ENCODE measurements at regions not wholly inside any gene's neighbourhood (a gene's known extent, or its start where the extent isn't known, plus 50 kb on each side); places are given as distances from the start of the nearest gene placed in this dataset.

GRCh38 chr10:31721096-31721495 is 207.5 kb downstream of the ARHGAP12 start:
- no peaks in the 10 kb centered on the region for H3K27me3 ChIP-seq (ENCODE audit: control insufficient read depth, low read length)
- no peaks in the 10 kb centered on the region for H3K79me2 ChIP-seq (ENCODE audit: control insufficient read depth, low read length)
- H3K27ac ChIP-seq (ENCODE audit: low read depth, low read length) = no peak overlapping the region
- no peak overlapping the region for H3K4me2 ChIP-seq (ENCODE audit: low read length)
- H3K9me2 ChIP-seq (replicated peaks; ENCODE audit: control insufficient read depth, low read length) = no peaks in the 10 kb centered on the region
- H3K4me1 ChIP-seq (ENCODE audit: control insufficient read depth, low read length) = no peaks in the 10 kb centered on the region
- TF ChIP-seq CTCF (IDR thresholded peaks at IDR 0.05; ENCODE audit: low read depth, low read length, poor library complexity, severe bottlenecking) (no peak), EZH2phosphoT487 (IDR thresholded peaks at IDR 0.05; ENCODE audit: borderline replicate concordance, low read length) (no peak)
- no peaks in the 10 kb centered on the region for H3K36me3 ChIP-seq (ENCODE audit: control insufficient read depth, low read length)
- no peaks in the 10 kb centered on the region for H3F3A ChIP-seq (ENCODE audit: control insufficient read depth, insufficient read depth)
- no peaks in the 10 kb centered on the region for H4K20me1 ChIP-seq (ENCODE audit: control insufficient read depth, insufficient read depth, low read depth, low read length)
- no peaks in the 10 kb centered on the region for H3K9me3 ChIP-seq (ENCODE audit: control insufficient read depth, insufficient read depth, low read length)
- H3K4me3 ChIP-seq (ENCODE audit: low read length) = no peak overlapping the region

- Histone ChIP-seq H4K20me1 (ENCODE audit: control insufficient read depth, insufficient read depth, low read depth, low read length) (no peaks in the 10 kb centered on the region), H3K27ac (ENCODE audit: low read depth, low read length) (no peak overlapping the region), H3K9me3 (ENCODE audit: control insufficient read depth, insufficient read depth, low read length) (no peaks in the 10 kb centered on the region), H3K36me3 (ENCODE audit: control insufficient read depth, low read length) (no peaks in the 10 kb centered on the region), H3K4me1 (ENCODE audit: control insufficient read depth, low read length) (no peaks in the 10 kb centered on the region), H3K4me3 (ENCODE audit: low read length) (no peak overlapping the region), H3K79me2 (ENCODE audit: control insufficient read depth, low read length) (no peaks in the 10 kb centered on the region), H3K4me2 (ENCODE audit: low read length) (no peak overlapping the region), H3F3A (ENCODE audit: control insufficient read depth, insufficient read depth) (no peaks in the 10 kb centered on the region), H3K9me2 (replicated peaks; ENCODE audit: control insufficient read depth, low read length) (no peaks in the 10 kb centered on the region), H3K27me3 (ENCODE audit: control insufficient read depth, low read length) (no peaks in the 10 kb centered on the region)
- TF ChIP-seq EZH2phosphoT487 (IDR thresholded peaks at IDR 0.05; ENCODE audit: borderline replicate concordance, low read length) (no peak), CTCF (IDR thresholded peaks at IDR 0.05; ENCODE audit: low read depth, low read length, poor library complexity, severe bottlenecking) (no peak)
Measured at GRCh38 chr10:31720546-31720945, 208.1 kb downstream of the ARHGAP12 start.

GRCh38 chr10:31709476-31709875 is 219.2 kb downstream of the ARHGAP12 start:
- no peak overlapping the region for H3K4me2 ChIP-seq (ENCODE audit: low read length)
- no peaks in the 10 kb centered on the region for H3K79me2 ChIP-seq (ENCODE audit: control insufficient read depth, low read length)
- H3K4me1 ChIP-seq (ENCODE audit: control insufficient read depth, low read length) = peaks cover 24% of the 10 kb centered on the region
- no peaks in the 10 kb centered on the region for H3K36me3 ChIP-seq (ENCODE audit: control insufficient read depth, low read length)
- no peak overlapping the region for H3K27ac ChIP-seq (ENCODE audit: low read depth, low read length)
- no peak overlapping the region for H3K4me3 ChIP-seq (ENCODE audit: low read length)
- H3K9me3 ChIP-seq (ENCODE audit: control insufficient read depth, insufficient read depth, low read length) = peaks cover 8% of the 10 kb centered on the region
- TF ChIP-seq CTCF (IDR thresholded peaks at IDR 0.05; ENCODE audit: low read depth, low read length, poor library complexity, severe bottlenecking) (no peak), EZH2phosphoT487 (IDR thresholded peaks at IDR 0.05; ENCODE audit: borderline replicate concordance, low read length) (no peak)
- H3F3A ChIP-seq (ENCODE audit: control insufficient read depth, insufficient read depth) = no peaks in the 10 kb centered on the region
- no peaks in the 10 kb centered on the region for H4K20me1 ChIP-seq (ENCODE audit: control insufficient read depth, insufficient read depth, low read depth, low read length)
- no peaks in the 10 kb centered on the region for H3K9me2 ChIP-seq (replicated peaks; ENCODE audit: control insufficient read depth, low read length)
- H3K27me3 ChIP-seq (ENCODE audit: control insufficient read depth, low read length) = no peaks in the 10 kb centered on the region

GRCh38 chr10:31709028-31709427 is 219.6 kb downstream of the ARHGAP12 start:
- no peaks in the 10 kb centered on the region for H3K36me3 ChIP-seq (ENCODE audit: control insufficient read depth, low read length)
- no peaks in the 10 kb centered on the region for H4K20me1 ChIP-seq (ENCODE audit: control insufficient read depth, insufficient read depth, low read depth, low read length)
- no peak overlapping the region for H3K4me2 ChIP-seq (ENCODE audit: low read length)
- TF ChIP-seq CTCF (IDR thresholded peaks at IDR 0.05; ENCODE audit: low read depth, low read length, poor library complexity, severe bottlenecking) = no peak
- no peak for TF ChIP-seq EZH2phosphoT487 (IDR thresholded peaks at IDR 0.05; ENCODE audit: borderline replicate concordance, low read length)
- no peaks in the 10 kb centered on the region for H3K9me2 ChIP-seq (replicated peaks; ENCODE audit: control insufficient read depth, low read length)
- H3K79me2 ChIP-seq (ENCODE audit: control insufficient read depth, low read length) = no peaks in the 10 kb centered on the region
- peaks cover 8% of the 10 kb centered on the region for H3K9me3 ChIP-seq (ENCODE audit: control insufficient read depth, insufficient read depth, low read length)
- no peak overlapping the region for H3K4me3 ChIP-seq (ENCODE audit: low read length)
- no peaks in the 10 kb centered on the region for H3F3A ChIP-seq (ENCODE audit: control insufficient read depth, insufficient read depth)
- H3K27me3 ChIP-seq (ENCODE audit: control insufficient read depth, low read length) = no peaks in the 10 kb centered on the region
- peaks cover 24% of the 10 kb centered on the region for H3K4me1 ChIP-seq (ENCODE audit: control insufficient read depth, low read length)
- H3K27ac ChIP-seq (ENCODE audit: low read depth, low read length) = no peak overlapping the region
